Vagina (tissue), 2 donors: ENCODE measurements at regions not wholly inside any gene's neighbourhood (a gene's known extent, or its start where the extent isn't known, plus 50 kb on each side); places are given as distances from the start of the nearest gene placed in this dataset.

Source experiments
- POLR2A ChIP-seq, 2 donors: fragments of 450-650 bp; IDR thresholded peaks; one replicate each; pipeline ENCODE4 v1.6.1; 2017; ENCODE audit warnings: antibody characterized with exemption in 2 of 2, mild to moderate bottlenecking in 2 of 2, moderate library complexity in 2 of 2
- TF ChIP-seq, protein P1 (sequence below), 3 experiments: fragments of 450-650 bp in 2 of 3; fragments of 200-600 bp in 1 of 3; sonication (generic) in 1 of 3; IDR thresholded peaks; one replicate each; pipeline ENCODE4 v1.5.1; 2017 to 2019; ENCODE audit warnings: antibody characterized with exemption in 3 of 3, mild to moderate bottlenecking in 2 of 3, moderate library complexity in 2 of 3

DNA sequence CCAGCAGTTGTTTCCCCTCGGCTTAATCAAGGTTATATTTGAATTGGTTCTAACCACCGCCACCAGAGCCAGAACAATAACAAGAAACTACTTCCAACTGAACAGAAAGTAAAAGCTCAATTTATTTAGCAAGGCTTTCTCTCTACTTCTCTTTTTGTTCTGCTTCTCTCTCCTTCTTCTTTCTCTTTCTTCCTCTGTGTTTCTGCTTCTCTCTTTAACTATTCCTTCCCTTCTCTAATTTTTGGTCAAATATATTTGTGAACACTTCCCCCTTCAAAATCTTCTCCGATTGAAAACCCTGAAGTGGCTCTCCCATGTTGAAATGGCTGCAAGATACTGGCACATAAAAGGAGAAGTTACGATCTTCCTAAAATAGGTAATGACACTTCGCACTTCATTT is 1195.9 kb upstream of the PRKX start:
- TF ChIP-seq, protein P1, sequence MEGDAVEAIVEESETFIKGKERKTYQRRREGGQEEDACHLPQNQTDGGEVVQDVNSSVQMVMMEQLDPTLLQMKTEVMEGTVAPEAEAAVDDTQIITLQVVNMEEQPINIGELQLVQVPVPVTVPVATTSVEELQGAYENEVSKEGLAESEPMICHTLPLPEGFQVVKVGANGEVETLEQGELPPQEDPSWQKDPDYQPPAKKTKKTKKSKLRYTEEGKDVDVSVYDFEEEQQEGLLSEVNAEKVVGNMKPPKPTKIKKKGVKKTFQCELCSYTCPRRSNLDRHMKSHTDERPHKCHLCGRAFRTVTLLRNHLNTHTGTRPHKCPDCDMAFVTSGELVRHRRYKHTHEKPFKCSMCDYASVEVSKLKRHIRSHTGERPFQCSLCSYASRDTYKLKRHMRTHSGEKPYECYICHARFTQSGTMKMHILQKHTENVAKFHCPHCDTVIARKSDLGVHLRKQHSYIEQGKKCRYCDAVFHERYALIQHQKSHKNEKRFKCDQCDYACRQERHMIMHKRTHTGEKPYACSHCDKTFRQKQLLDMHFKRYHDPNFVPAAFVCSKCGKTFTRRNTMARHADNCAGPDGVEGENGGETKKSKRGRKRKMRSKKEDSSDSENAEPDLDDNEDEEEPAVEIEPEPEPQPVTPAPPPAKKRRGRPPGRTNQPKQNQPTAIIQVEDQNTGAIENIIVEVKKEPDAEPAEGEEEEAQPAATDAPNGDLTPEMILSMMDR (IDR thresholded peaks at IDR 0.05) = no peak
- TF ChIP-seq POLR2A (IDR thresholded peaks at IDR 0.05) = no peak
